ENCODE measurements at regions not wholly inside any gene's neighbourhood (a gene's known extent, or its start where the extent isn't known, plus 50 kb on each side); places are given as distances from the start of the nearest gene placed in this dataset.
"Not testable (repeated sequence)": the region's sequence is repeated elsewhere in the genome, so short reads cannot be mapped to it uniquely, and the experiment has no call there.

GRCh38 chr17:68168273-68169164 lies 79.3 kb upstream of the AMZ2 start:
- TF ChIP-seq CTCF (conservative IDR thresholded peaks at IDR 0.05 in 1 of 2, IDR thresholded peaks at IDR 0.05 in 1 of 2; ENCODE audit: extremely low read depth in 1 of 2, insufficient read depth in 1 of 2, low read depth in 1 of 2, low read length in 2 of 2); EZH2 (IDR thresholded peaks at IDR 0.05; ENCODE audit: borderline replicate concordance, low read length): not testable (repeated sequence)

Data from mammary epithelial cell (primary cell).